NCI-H446 (cell line): ENCODE measurements at regions not wholly inside any gene's neighbourhood (a gene's known extent, or its start where the extent isn't known, plus 50 kb on each side); places are given as distances from the start of the nearest gene placed in this dataset.

Source experiments
- DNase-seq, 2 experiments: peaks; one replicate each; lab custom pipeline; 2025; lab: John Stamatoyannopoulos, UW

DNA sequence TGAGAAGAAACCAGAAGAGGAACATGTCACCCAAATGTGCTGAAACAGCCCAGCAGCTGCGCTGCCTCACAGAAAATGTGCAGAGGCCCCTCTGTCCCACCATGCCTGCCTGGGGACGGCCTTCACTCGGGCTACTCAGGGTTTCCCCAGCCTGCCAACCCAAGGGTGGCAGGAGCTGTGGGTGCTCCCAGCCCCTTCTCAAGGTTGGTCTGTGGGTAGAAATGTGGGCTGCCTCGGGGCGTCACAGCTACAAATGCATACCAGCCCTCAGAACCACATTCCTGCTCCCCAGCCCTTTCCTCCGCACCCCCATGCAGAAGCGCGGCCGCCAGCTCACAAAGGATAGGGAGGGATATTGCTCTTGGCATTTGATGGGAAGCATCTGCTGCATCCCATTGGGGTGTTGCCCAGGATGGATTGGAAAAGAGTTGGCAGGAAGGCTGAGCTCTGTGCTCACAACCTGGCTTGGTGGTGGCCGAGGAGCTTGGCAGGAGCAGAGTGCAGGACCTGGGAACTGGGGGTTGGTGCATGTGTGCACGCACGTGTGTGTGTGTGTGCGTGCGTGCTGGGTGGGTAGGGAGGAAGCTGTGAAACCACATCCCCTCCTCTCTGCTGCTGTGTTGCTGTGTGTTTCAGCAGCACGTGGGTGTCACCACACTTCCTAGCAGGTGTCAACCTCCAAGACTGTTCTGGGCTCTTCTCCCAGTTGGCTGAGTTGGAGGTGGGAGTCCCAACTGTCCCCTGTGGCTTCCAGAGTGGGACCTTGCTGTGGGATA, 304.4 kb downstream of the SEC14L1 start:
- DNase-seq: peak; percentile 89 to 96

DNA sequence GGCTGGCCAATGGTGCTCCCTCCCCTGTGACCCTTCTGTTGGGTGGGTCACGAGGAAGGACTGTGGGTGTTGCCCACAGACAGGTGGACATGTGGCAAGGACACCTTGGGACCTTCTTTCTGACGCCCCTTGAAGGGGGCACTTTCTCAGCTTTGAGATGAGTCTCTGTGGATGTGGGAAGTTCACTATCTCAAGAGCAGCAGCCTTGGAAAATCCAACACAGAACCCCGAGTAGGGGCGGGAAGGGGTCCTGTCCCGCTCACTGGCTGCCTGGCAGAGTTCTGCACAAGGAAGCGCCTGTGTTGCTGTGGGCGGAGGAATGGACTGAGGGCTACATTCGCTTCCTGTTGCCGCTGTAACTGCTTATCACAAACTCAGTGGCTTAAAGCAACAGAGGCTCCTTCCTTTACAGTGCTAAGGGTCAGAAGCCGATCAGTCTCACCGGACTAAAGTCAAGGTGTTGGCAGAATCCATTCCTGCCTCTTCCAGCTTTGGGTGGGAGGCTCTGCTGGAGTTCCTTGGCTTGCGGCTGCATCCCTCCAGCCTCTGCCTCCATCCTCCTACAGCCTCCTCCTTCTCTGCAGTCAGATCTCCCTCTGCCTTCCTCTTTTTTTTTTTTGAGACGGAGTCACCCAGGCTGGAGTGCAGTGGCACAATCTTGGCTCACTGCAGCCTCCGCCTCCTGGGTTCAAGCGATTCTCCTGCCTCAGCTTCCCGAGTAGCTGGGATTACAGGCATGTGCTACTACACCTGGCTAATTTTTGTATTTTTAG, 305.2 kb downstream of the SEC14L1 start:
- DNase-seq: no peak

DNA sequence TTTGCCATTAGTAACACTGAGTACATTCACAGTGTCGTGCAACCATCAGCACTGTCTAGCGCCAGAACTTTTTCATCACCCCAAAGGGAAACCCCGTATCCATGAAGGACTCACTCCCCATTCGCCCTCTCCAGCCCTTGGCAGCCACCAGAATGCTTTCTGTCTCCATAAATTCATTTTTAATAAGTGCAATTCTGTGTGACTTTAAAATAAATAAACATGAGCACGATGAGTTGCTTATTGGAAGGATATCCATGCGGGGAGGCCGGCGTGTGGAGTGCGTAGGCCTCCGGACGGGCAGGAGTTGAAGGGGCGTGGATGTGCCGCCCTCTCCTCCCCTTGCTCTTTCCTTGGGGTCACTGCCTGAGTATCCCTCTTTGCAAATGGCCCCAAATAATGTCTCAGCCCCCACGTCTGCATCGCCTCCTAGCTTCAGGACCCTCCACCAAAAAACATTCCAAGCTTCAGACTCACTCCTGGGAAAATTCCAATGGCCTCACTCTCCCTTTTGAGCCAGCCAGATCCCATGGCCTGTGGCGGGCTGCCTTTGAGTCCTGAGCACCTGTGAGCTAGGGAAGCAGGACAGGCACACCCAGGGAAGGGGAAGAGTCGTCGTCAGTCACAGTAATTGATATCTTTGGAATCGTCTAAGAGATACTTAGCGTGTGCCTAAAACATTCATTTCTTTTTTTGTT, 306.3 kb downstream of the SEC14L1 start:
- no peak for DNase-seq

DNA sequence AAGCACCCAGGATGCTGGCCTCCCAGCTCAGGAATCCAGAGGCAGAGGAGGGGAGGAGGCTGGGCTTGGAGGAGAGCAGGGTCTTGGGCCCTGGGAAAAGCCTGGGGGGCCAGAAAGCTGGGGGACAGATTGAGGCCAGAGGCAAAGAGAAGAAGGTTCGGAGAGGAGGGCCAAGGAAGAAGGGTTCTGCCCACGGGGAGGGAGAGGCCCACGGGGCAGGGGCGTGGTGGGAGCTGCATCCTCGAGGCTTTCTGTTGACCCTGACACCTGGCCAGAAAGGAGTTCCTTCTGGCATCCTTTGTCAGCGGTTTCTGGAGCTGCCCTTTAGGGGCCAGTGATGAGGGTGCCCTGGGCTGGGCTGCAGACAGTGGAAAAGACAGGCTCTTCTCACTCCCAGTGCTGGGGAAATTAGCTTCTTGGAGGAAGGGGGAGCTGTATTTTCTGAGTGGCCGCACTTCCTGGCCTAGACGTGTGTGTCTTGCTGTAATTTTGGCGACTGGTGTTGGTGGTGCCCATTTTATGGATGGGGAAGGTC, 308.7 kb downstream of the SEC14L1 start:
- no peak for DNase-seq

DNA sequence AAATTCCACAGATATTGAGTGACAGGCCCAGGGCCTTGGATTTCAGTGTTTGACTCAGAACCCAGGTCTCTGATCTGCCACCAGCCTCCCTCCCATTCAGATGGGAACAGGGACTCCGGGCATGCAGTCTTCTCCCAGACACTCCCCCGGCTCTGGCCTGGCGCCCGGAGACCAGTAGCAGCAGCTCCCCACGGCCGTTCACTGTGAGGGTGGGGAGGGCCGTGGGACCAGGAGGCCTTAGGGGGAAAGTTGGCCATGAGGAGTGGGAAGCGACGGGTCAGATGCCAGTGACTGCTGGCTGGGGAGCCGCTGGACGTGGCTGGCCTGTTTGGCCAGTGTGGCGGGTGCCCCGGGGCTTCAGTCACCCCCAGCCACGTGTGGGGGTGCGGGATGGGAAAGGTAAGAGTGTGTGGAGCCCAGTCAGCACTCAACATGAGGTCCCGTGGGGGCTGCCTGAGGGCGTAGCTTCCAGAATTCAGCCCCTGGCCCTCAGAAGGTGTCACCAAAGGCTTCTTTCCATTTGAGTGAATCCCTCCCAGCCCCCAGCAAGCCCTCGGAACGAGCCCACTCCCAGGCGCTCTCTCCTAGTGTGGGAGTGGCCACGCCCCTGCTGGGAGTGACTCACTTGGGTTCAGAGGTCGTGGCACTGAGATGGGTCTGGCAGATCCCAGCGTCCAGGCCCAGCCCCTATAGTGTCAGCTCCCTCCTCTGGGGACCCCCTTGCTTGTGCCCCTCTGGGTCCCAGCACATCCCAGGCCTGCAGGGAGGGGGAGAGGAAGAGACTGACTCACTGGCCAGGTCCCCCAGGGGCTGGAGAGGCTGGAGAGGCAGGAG, 309.4 kb downstream of the SEC14L1 start:
- DNase-seq: peak; percentile 25 to 73

DNA sequence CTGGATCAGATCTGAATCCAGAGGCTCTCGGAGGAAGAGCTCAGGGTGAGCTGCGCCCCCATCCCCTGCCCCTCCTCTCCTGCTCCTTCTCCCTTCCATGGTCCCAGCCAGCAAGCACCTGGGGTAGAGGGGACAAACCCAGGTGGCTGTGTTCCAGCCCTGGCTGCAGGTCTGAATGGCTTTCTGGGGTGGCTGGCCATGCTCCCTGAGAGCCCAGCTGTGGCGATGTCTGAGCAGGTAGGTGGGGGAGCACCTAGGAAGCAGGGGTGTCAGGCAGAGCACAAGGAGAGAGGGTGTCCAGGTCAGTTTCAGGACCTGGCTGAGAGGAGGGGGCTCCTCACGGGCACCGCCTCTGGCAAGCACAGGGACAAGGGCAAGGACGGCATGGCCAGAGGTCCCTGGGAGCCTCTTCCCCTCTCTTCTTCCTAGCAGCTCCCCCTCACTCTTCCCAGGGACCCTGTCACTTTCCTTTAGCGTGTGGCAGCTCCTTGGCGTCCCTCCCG, 310.0 kb downstream of the SEC14L1 start:
- DNase-seq: no peak

DNA sequence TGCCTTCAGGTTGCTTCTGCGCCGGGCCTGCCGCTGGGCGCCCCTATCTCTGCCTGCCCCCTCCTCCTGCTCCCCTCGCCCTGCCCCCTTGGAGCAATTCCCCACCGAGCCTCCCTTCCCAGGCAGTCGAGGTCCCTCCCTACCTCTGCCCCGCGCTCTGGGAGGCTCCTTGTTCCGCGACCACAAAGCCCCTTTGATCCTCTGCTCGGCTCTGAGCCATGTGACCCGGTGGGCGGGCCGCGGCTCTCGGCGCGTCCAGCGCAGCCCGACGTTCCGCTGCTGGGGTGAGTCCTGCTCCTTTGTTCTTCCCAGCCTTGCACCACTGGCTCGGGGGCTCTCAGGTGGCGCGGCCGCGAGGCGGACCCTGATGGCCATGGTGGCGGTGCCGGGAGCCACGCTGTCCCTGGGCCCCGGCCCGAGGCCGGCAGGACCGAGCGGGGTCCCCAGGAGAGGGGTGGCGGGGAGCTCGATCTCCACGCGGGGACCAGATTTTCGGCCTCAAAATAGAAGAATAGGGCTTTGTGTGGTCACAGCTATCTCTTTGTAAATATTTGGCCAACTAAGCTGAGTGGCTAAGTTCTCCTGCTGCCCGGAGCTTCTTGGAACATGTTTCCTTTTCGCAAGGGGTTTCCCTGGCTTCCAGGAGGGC, 310.6 kb downstream of the SEC14L1 start:
- DNase-seq: peak in 1 of 2 experiments; percentile 70

DNA sequence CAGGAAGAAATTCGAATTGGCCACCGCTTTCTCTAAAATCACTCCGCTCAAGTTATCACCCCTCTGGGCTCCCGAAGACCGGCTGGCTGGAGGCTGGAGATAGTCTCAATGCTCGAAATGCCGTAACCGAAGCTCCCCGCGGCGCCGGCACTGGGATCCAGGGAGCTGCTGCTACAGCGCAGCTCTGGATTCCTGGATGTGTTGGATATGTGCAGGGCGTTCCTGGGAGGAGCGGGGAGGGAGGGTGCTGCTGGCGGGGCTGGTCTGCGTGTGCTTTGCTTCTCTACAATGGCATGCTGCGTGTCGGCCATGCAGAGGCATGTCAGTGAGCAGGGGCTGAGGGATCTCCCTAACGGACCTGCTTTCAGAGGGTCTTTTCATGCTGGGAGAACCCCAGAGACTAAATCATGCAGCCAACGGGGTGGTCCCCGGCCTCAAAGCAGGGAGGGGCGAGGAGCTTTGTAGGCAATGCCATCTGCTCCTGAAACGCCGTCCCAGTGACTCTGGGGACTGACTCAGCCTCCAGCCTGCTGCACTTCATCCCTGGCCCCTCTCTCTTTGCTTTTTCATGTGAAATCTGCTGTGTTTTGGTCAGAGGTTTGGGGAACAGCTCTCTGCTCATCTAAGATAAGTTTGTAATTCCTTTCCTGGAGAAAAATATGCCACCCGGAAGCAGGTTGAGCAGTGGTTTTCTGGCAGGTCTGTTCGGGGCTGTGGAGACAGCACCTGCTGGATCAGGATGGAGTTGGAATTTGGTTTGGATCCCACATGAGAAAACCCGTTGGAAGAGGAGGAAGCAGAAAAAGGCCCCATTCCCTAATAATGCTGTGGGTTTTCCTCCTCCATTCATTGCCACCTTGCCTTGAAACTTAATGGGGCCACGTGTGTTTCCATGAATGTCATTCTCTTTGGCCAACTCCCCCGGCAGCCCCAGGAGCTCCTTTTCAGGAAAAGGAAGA, 311.4 kb downstream of the SEC14L1 start:
- DNase-seq: peak; percentile 60 to 81

DNA sequence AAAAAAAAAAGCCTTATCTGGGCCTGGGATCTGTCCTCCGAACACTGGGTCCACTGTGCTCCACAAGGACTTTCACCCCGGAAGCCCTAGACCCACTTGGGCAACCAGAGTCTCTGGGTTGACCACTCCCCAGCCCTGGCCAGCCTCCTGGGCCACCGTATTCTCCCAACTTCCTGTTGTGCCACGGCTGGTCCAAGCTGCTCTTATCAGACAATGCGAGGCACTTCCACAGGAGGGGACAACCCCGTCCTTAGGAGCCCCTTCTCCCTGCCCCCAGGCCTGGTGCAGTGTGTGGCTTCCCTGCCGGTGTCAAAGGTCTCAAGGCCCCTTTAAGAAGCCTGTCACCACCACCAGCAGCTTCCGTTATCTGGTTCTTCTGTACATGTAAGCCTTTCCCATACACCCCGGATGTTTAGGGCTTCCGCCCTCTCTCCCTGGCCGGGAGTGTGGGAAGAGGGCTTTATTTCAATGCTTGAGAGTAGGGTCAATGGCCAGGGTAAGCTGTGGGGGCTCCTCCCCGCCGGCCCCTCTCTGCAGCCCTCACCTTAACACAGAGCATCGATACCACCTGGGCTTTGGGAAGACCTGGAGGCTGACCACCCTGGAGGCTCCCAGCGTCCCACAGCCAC, 313.0 kb downstream of the SEC14L1 start:
- DNase-seq: no peak

DNA sequence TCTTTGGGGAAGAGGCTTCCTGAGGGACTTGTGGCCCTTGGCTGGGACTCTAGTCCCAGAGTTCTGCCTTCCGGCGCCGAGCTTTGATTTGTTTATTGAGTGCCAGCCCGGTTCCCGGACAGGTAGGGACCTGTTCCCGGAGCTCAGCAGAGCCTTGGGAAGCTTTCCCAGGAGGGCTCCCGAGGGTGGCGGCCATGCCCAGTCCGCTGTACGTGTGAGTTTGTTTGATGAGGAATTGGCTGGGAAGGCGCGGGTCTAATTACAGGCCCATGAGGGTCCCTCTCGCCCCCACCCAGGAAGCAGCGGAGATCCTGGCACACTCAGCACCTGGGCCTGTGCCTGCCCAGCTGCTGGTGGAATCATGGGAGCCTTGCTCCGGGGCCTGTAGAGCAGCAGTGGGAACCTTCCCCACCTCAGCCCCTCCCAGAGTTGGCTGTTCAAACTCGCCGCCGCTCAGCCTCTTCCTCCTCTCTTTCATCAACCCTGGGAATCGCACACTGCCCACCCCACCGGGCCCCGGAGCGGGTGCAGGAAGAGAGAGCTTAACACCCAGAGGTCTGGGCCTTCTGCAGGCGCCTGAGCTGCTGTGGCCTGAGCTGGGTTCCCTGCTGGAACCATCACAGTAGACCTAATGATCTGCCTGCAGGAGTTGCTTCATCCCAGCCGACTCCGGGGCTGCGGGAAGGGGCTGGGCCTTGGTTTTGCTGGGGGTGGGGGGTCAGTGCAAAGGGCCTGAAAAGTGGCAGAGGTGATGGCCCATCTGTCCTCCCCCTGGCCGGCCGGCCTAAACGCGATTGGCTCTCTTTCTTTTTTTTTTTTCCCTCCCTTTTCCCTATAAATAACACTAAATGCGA, 313.7 kb downstream of the SEC14L1 start:
- peak in 1 of 2 experiments; percentile 48 for DNase-seq

DNA sequence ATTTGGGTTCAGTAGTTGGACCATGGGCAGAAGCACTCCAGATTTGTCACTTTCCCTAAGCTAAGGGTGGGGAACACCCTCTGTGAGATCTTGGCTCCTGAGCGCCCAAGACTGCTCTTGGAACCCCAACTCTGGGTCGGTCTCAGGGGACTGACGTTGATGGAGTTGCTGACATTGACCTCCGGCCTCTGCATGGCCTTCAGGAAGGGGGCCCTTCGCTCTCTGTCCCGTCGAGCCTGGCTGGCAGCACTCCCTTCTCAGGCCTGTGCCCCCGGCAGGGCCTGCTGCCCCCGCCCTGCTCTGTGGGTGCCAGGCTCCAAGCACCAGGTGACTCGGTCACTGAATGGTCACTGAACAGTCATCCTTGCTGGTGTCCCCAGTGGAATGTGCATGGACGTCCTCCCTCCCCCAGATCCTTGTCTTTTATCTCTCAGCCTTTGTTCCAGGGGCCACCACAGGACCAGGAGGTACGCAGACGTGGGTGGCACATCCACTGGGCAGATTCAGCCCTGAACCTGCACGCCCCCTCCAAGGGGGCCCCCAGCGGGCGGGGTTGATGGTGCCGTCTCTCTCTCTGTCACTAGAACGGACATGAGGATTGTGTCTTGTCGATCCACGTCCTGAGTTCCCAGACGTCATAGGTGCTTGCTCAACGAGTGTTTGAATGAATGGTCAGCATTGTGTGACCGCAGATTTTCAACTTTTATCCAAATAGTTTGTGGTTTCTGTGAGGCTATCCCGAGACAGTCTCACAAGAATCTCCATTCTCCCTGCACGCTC, 314.5 kb downstream of the SEC14L1 start:
- DNase-seq: no peak

DNA sequence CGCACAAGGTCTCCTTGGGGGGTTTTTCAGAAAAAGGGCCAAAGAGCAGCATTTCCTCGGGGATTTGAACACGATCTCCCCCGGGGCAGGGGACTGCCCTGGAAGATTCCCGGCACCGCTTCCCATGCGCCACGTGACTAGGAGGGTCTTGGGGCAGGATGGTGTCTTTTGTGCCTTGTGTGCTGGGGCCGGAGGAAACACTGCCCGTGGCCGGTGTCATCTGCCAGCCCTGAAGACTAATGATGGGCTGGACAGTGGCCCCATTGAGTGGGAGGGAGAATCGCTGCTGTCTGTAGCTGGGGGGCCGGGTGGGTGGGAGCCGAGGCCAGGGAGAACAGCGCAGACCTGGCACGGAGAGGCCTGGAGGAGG, 315.1 kb downstream of the SEC14L1 start:
- no peak for DNase-seq

DNA sequence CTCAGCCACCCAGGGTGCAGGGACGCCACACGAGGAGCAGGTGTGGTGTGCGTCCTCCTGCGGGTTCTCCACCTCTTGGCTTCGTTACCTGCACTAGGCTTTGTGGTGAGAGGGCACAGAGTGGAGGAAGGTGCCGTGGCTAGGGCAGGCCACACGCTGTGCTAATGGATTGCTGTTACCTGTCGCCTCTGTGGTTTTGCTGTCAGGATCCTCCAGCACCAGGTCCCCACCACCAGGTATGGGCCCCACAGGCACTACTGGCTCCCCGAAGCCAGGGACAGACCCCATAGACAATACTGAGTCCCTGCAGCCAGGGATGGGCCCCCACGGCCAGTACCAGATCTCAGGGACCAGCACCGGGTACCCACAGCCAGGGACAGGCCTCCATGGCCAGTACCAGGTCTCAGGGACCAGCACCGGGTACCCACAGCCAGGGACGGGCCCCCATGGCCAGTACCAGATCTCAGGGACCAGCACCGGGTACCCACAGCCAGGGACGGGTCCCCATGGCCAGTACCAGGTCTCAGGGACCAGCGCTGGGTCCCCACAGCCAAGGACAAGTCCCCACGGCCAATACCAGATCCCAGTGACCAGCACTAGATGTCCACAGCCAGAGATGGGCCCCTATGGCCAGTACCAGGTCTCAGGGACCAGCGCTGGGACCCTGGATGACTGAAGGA, 315.6 kb downstream of the SEC14L1 start:
- DNase-seq: no peak

DNA sequence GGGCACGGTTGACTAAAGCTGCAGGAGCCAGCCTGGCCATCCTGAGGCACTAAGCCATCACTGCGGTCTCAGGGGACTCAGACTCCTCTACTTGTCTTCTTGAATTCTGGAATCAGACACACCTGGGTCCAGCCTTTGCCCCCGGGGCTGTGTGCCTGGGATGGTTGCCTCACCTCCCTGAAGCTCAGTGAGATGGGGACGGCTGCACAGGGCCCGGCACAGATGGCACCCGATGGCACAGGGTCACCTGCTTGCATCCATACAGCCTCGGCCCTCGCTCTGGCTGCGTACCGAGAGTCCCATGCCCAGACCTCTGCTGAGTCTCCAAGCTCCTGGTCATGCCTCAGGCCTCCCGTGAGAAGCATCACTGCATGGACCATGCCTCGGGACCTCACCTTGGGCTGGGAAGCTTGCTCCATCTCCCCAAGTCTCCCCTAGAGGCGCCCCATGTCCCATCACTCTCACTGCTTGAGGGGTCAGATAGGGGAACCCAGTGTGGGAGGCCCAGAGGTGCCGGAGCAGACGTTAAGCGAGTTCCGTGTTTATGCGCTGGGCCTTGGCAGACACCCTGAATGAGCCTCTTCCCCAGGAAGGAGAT, 316.3 kb downstream of the SEC14L1 start:
- DNase-seq: no peak

DNA sequence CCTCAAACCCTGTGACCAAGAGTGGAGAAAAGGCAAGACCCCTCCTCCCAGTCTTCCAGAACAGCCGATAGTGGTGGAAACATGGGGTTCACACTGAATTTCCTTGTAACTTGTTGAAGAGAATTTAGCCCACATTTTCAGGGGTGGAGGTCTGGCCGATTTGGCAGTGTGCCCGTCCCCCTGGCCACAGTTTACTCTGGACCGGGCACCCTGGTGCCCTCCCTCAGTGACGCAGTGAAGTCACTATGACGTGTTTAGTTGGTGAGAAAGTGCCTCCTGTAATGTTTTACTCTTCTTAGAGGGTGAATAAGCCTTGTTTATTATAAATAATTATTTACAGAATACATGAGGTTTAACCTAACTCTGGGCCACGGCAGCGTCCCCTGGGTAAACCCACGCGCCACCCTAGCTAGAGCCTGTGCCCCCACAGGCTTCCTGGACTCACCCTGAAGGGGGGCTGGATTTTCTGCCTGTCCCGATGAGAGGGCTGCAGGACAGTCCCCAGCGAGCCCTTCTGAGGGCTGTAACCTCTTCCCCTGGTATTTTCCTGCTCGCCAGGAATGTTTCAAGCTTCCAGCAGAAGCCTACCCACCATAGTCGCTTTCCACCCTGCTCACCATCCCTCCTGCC, 316.9 kb downstream of the SEC14L1 start:
- no peak for DNase-seq
